ENCODE measurements at regions not wholly inside any gene's neighbourhood (a gene's known extent, or its start where the extent isn't known, plus 50 kb on each side); places are given as distances from the start of the nearest gene placed in this dataset.

DNA sequence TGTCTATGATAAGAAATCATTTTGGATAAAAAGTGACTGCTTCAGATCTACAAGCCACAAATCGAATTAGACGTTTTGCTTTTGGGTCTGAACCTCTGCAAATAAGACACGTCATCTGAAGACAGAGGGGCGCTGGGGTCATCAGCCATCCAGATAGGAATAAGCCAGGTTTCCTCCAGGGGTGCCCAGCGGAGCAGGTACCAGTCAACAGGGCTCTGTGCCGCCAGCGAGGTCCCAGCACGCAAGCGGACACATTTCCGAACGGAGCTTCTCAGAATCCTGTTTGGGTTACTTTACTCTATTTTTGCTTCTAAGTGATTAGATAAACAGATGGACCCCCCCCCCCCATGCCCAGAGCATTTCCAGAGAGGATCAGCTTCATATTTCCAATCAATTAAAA is 873.8 kb downstream of the BRD1 start:
- TF ChIP-seq, protein P1, sequence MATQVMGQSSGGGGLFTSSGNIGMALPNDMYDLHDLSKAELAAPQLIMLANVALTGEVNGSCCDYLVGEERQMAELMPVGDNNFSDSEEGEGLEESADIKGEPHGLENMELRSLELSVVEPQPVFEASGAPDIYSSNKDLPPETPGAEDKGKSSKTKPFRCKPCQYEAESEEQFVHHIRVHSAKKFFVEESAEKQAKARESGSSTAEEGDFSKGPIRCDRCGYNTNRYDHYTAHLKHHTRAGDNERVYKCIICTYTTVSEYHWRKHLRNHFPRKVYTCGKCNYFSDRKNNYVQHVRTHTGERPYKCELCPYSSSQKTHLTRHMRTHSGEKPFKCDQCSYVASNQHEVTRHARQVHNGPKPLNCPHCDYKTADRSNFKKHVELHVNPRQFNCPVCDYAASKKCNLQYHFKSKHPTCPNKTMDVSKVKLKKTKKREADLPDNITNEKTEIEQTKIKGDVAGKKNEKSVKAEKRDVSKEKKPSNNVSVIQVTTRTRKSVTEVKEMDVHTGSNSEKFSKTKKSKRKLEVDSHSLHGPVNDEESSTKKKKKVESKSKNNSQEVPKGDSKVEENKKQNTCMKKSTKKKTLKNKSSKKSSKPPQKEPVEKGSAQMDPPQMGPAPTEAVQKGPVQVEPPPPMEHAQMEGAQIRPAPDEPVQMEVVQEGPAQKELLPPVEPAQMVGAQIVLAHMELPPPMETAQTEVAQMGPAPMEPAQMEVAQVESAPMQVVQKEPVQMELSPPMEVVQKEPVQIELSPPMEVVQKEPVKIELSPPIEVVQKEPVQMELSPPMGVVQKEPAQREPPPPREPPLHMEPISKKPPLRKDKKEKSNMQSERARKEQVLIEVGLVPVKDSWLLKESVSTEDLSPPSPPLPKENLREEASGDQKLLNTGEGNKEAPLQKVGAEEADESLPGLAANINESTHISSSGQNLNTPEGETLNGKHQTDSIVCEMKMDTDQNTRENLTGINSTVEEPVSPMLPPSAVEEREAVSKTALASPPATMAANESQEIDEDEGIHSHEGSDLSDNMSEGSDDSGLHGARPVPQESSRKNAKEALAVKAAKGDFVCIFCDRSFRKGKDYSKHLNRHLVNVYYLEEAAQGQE (IDR thresholded peaks at IDR 0.05; ENCODE audit: insufficient replicate concordance, low read depth): no peak
- TF ChIP-seq, protein P2, sequence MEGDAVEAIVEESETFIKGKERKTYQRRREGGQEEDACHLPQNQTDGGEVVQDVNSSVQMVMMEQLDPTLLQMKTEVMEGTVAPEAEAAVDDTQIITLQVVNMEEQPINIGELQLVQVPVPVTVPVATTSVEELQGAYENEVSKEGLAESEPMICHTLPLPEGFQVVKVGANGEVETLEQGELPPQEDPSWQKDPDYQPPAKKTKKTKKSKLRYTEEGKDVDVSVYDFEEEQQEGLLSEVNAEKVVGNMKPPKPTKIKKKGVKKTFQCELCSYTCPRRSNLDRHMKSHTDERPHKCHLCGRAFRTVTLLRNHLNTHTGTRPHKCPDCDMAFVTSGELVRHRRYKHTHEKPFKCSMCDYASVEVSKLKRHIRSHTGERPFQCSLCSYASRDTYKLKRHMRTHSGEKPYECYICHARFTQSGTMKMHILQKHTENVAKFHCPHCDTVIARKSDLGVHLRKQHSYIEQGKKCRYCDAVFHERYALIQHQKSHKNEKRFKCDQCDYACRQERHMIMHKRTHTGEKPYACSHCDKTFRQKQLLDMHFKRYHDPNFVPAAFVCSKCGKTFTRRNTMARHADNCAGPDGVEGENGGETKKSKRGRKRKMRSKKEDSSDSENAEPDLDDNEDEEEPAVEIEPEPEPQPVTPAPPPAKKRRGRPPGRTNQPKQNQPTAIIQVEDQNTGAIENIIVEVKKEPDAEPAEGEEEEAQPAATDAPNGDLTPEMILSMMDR (IDR thresholded peaks at IDR 0.05; ENCODE audit: insufficient read depth, low read length): no peak
- no peak for TF ChIP-seq GABPA (IDR thresholded peaks at IDR 0.05; ENCODE audit: low read depth)

Data from HL-60 (cell line).